SK-N-MC (cell line): ENCODE measurements at regions not wholly inside any gene's neighbourhood (a gene's known extent, or its start where the extent isn't known, plus 50 kb on each side); places are given as distances from the start of the nearest gene placed in this dataset.

ENCODE experiments used
- EZH2 ChIP-seq: fragments of 200-600 bp; sonication (generic); IDR thresholded peaks from one replicate; pipeline ENCODE4 v1.6.1; 2017; ENCODE audit warnings: antibody characterized with exemption
- POLR2AphosphoS5 ChIP-seq: IDR thresholded peaks from 2 replicates; pipeline ENCODE4 v1.6.1; 2012; ENCODE audit warnings: mild to moderate bottlenecking, low read depth, low read length, borderline replicate concordance

DNA sequence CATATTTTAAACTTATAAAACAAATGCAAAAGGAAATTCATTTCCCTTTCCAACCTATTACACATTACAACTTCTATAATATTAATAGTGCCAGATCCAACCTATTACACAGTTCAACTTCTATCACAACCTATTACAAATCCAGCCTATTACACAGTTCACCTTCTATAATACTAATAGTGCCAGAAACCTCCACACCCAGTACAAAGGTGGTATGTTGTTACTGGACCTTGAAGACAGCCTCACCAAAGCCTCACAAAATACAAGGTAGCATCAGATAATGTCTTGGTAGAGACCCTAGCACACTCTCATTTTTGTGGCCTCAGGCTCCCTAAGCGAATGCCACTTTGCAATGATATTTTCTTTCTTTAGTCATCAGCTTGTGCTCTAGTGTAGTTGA is 68.7 kb upstream of the PELI2 start:
- TF ChIP-seq POLR2AphosphoS5 = no peak
- no peak for TF ChIP-seq EZH2
